HepG2 (cell line): ENCODE measurements at regions not wholly inside any gene's neighbourhood (a gene's known extent, or its start where the extent isn't known, plus 50 kb on each side); places are given as distances from the start of the nearest gene placed in this dataset.

Source experiments
- ATAC-seq: fragments of 200-7000 bp; cut with Tn5 transposase; 3 replicates; pipeline ENCODE4 v1.9.1; 2020; ENCODE audit warnings: mild to moderate bottlenecking, moderate library complexity
- BruUV-seq: library from RNA; stranded (reverse); fragments of 400-500 nt; replicated peaks from 2 replicates; lab custom pipeline; 2021; lab: Mats Ljungman, UMichigan
- CTCF ChIA-PET: fragments of 300-600 bp; formaldehyde crosslinking; extraction: SDS; loops from one replicate; lab custom pipeline; 2021; ENCODE audit warnings: low total read pairs, inconsistent platforms, low intra/inter-chr PET ratio; lab: Yijun Ruan, JAX
- POLR2A ChIA-PET: fragments of 350-600 bp; sonication (Branson Sonifier 250); formaldehyde crosslinking; loops from one replicate; lab custom pipeline; 2020; ENCODE audit warnings: antibody characterized with exemption, inconsistent platforms; lab: Yijun Ruan, JAX
- DNase-seq: peaks from one replicate; pipeline ENCODE4 v3.0.0-alpha.2; 2015; ENCODE audit warnings: low spot score
- FAIRE-seq: peaks from 3 replicates; lab custom pipeline; 2011; peaks lifted over from hg19 to GRCh38; lab: Jason Lieb, UNC
- H2AFZ ChIP-seq: one replicate; pipeline ENCODE4 v1.6.1; 2011; ENCODE audit warnings: low read length, inconsistent platforms
- H3K27ac ChIP-seq: fragments of 300-600 bp; 3 replicates; pipeline ENCODE4 v1.8.0; 2011; ENCODE audit warnings: mixed run types, mild to moderate bottlenecking, mixed read lengths, low read length, inconsistent platforms; ENCODE audit not compliant: insufficient read depth; ENCODE audit errors: extremely low read length
- H3K27me3 ChIP-seq, 2 experiments: fragments of 200-600 bp in 1 of 2; 2 replicates in 1 of 2; 3 replicates in 1 of 2; pipeline versions ENCODE4 v1.6.0 to v1.8.0; 2011; ENCODE audit warnings: low read length in 2 of 2, mild to moderate bottlenecking in 2 of 2, moderate library complexity in 2 of 2, inconsistent platforms in 1 of 2; ENCODE audit not compliant: insufficient read depth in 2 of 2, control insufficient read depth in 1 of 2
- H3K36me3 ChIP-seq, 2 experiments: fragments of 200-600 bp in 1 of 2; replicated peaks in 1 of 2; 2 replicates in 1 of 2; 3 replicates in 1 of 2; pipeline versions ENCODE4 v1.5.1 to v1.8.0; 2011; ENCODE audit warnings: low read length in 2 of 2, inconsistent platforms in 1 of 2; ENCODE audit not compliant: insufficient read depth in 2 of 2, control insufficient read depth in 1 of 2
- H3K4me1 ChIP-seq: 2 replicates; pipeline ENCODE4 v1.5.1; 2012; ENCODE audit warnings: low read length, inconsistent platforms; ENCODE audit not compliant: insufficient read depth
- H3K4me2 ChIP-seq: 2 replicates; pipeline ENCODE4 v1.6.0; 2011; ENCODE audit warnings: low read depth, low read length, inconsistent platforms
- H3K4me3 ChIP-seq, 3 experiments: fragments of 200-600 bp in 1 of 3; sonication (generic), shearing (Covaris generic) in 1 of 3; replicated peaks in 1 of 3; 2 replicates each; pipeline ENCODE4 v1.5.1; 2011 to 2016; ENCODE audit warnings: low read length in 3 of 3, inconsistent platforms in 2 of 3, low read depth in 2 of 3, mild to moderate bottlenecking in 2 of 3, control low read depth in 1 of 3, mixed read lengths in 1 of 3; ENCODE audit not compliant: insufficient read depth in 1 of 3
- H3K79me2 ChIP-seq: one replicate; pipeline ENCODE4 v1.6.1; 2011; ENCODE audit warnings: low read length, inconsistent platforms; ENCODE audit not compliant: insufficient read depth
- H3K9ac ChIP-seq: 2 replicates; pipeline ENCODE4 v1.6.0; 2011; ENCODE audit warnings: mild to moderate bottlenecking, low read depth, low read length, inconsistent platforms; ENCODE audit not compliant: insufficient read depth
- H3K9me3 ChIP-seq: 2 replicates; pipeline ENCODE4 v1.5.1; 2012; ENCODE audit warnings: mild to moderate bottlenecking, low read length
- H4K20me1 ChIP-seq: 2 replicates; pipeline ENCODE4 v1.6.0; 2011; ENCODE audit warnings: inconsistent platforms, mild to moderate bottlenecking, low read length, moderate library complexity; ENCODE audit not compliant: insufficient read depth
- ATF4 ChIP-seq, 2 experiments: fragments of 450-650 bp in 1 of 2; sonication (generic) in 1 of 2; formaldehyde crosslinking; IDR thresholded peaks; 2 replicates each; pipeline versions ENCODE4 v1.5.0 to v1.8.0; 2020 to 2022; ENCODE audit warnings: mild to moderate bottlenecking in 1 of 2, missing genetic modification reagents in 1 of 2
- ATF6 ChIP-seq: sonication (generic); formaldehyde crosslinking; conservative IDR thresholded peaks from 2 replicates; pipeline ENCODE4 v1.4.0; 2020; ENCODE audit warnings: missing genetic modification reagents
- FOXP1 ChIP-seq, 2 experiments: fragments of 450-650 bp in 1 of 2; IDR thresholded peaks; 2 replicates each; pipeline ENCODE4 v1.6.1; 2017 to 2018; ENCODE audit warnings: antibody characterized with exemption in 1 of 2
- RFXAP ChIP-seq: sonication (generic); formaldehyde crosslinking; IDR thresholded peaks from 2 replicates; pipeline ENCODE4 v1.4.0; 2020; ENCODE audit warnings: missing genetic modification reagents, borderline replicate concordance
- TOPORS ChIP-seq: sonication (generic); formaldehyde crosslinking; IDR thresholded peaks from 2 replicates; pipeline ENCODE4 v1.8.0; 2023; ENCODE audit warnings: mild to moderate bottlenecking, missing genetic modification reagents
- XBP1 ChIP-seq: sonication (generic); formaldehyde crosslinking; IDR thresholded peaks from 2 replicates; pipeline ENCODE4 v1.5.0; 2020; ENCODE audit warnings: missing genetic modification reagents
- ZNF552 ChIP-seq: sonication (generic); formaldehyde crosslinking; IDR thresholded peaks from 2 replicates; pipeline ENCODE4 v1.9.0; 2022; ENCODE audit warnings: missing genetic modification reagents, mild to moderate bottlenecking, borderline replicate concordance
- ZNF569 ChIP-seq: sonication (generic); formaldehyde crosslinking; IDR thresholded peaks from 2 replicates; pipeline ENCODE4 v1.5.0; 2020; ENCODE audit warnings: mild to moderate bottlenecking, missing genetic modification reagents, moderate library complexity, borderline replicate concordance
- WGBS: methylation state at CpG from one replicate; pipeline ENCODE4 v1.1.6; 2017; ENCODE audit warnings: low lambda C conversion rate; 5-methylcytosine and 5-hydroxymethylcytosine counted together
- in situ Hi-C: cut with HindIII; loops from 2 replicates; pipeline ENCODE4 v1.10.0; 2017; ENCODE audit warnings: low pct_unique_long_range_greater_than_20kb; ENCODE audit not compliant: extremely low pct_ligation_motif_present
- intact Hi-C: fragments of 100-400 bp; cut with micrococcal nuclease; formaldehyde crosslinking; loops from one replicate; pipeline ENCODE4 v1.10.0; 2022; ENCODE audit not compliant: unreplicated experiment

- no peaks in the 10 kb centered on the region for H3K79me2 ChIP-seq
- no peak overlapping the region for H2AFZ ChIP-seq
- BruUV-seq, result no TSS peak
- intact Hi-C loops, result no loop called here
- POLR2A ChIA-PET, result interaction anchor here (1.0 kb wide), 2 partner anchors 110 kb away, joined by 3 to 5 read pairs; partner anchors contain the start of gene KLF6
- no peaks in the 10 kb centered on the region for H4K20me1 ChIP-seq
- H3K9ac ChIP-seq, result no peak overlapping the region
- TF ChIP-seq RFXAP (CRISPR knock-in tag), result no peak
- no peak for TF ChIP-seq ZNF569 (CRISPR knock-in tag)
- no peak for TF ChIP-seq ZNF552 (CRISPR knock-in tag)
- no peak for TF ChIP-seq FOXP1 (IDR thresholded peaks at IDR 0.05)
- no peak for TF ChIP-seq FOXP1 (CRISPR knock-in tag; IDR thresholded peaks at IDR 0.05)
- no peak for TF ChIP-seq XBP1 (CRISPR knock-in tag)
- TF ChIP-seq, all 625 proteins: peak for 0
- DNase-seq (no peak), FAIRE-seq (no peak), ATAC-seq (no peak)
- no peaks in the 10 kb centered on the region for H3K27me3 ChIP-seq
- no peak overlapping the region for H3K4me3 ChIP-seq
- H3K27ac ChIP-seq, result no peak overlapping the region
- no peaks in the 10 kb centered on the region for H3K36me3 ChIP-seq
- H3K4me1 ChIP-seq, result peaks cover 23% of the 10 kb centered on the region
- 92% methylated on average over 5 of the region's 5 CpGs for WGBS
- in situ Hi-C loops, result no loop called here
- CTCF ChIA-PET, result no interaction called here
- H3K4me2 ChIP-seq, result no peak overlapping the region
- H3K9me3 ChIP-seq, result no peaks in the 10 kb centered on the region
Measured at GRCh38 chr10:3895045-3895631, 110.1 kb upstream of the KLF6 start.

- Histone ChIP-seq H3K79me2 (no peaks in the 10 kb centered on the region), H3K27ac (no peak overlapping the region), H3K27me3 (no peaks in the 10 kb centered on the region), H3K4me1 (peaks cover 34% of the 10 kb centered on the region), H2AFZ (no peak overlapping the region), H4K20me1 (no peaks in the 10 kb centered on the region), H3K36me3 (no peaks in the 10 kb centered on the region), H3K4me3 (no peak overlapping the region), H3K4me2 (no peak overlapping the region), H3K9ac (no peak overlapping the region), H3K9me3 (no peaks in the 10 kb centered on the region)
- DNase-seq (no peak), ATAC-seq (no peak), FAIRE-seq (no peak)
- in situ Hi-C loops (no loop called here), intact Hi-C loops (no loop called here)
- ChIA-PET POLR2A (interaction anchor here (1.0 kb wide), 1 partner anchor 109 kb away, joined by 3 read pairs; the partner anchor contains the start of gene KLF6), CTCF (no interaction called here)
- TF ChIP-seq ATF6 (CRISPR knock-in tag) (no peak), TOPORS (CRISPR knock-in tag) (no peak), ATF4 (CRISPR knock-in tag; IDR thresholded peaks at IDR 0.05) (0 out of 4 replicates have a peak, but pooled peaks of 1 of the 2 experiments have one; percentile 47)
- WGBS, result 96% methylated on average over 10 of the region's 10 CpGs
- BruUV-seq, result no TSS peak
Measured at GRCh38 chr10:3893901-3894563, 109.0 kb upstream of the KLF6 start.
